ENCODE measurements at regions not wholly inside any gene's neighbourhood (a gene's known extent, or its start where the extent isn't known, plus 50 kb on each side); places are given as distances from the start of the nearest gene placed in this dataset.

DNA sequence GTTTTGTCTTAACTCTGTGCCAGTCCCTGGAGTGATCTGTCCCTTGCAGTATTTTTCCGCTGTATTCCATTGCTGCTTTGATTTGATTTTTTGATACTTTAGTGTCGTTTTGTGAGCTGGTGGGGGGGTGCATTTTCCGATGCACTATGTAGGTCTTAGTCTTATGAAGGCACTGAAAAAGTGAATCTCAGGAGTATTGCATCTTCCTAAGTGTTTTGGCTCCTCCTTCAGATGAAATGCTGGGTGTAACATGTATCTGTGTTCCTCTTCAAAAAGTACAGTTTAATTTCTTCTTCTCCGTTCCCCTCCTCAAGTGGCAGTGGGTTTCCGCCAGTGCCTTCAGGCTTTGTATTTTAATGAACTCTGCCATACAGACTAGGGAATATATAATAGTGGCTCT is 580.7 kb upstream of the GJE1 start:
- no peaks in the 10 kb centered on the region for H3K79me2 ChIP-seq (ENCODE audit: insufficient read depth, low read length)
- H3K9me3 ChIP-seq (ENCODE audit: insufficient read depth, low read depth, low read length), result no peaks in the 10 kb centered on the region
- H3K4me3 Mint-ChIP-seq (ENCODE audit: unreplicated experiment), result no peak overlapping the region
- no peaks in the 10 kb centered on the region for H3K4me1 ChIP-seq (ENCODE audit: insufficient read depth, low read length)
- no peak overlapping the region for H3K27ac Mint-ChIP-seq (ENCODE audit: unreplicated experiment)
- peaks cover 8% of the 10 kb centered on the region for H3K9me3 Mint-ChIP-seq (ENCODE audit: unreplicated experiment)
- H4K20me1 ChIP-seq (ENCODE audit: insufficient read depth, low read length), result no peaks in the 10 kb centered on the region
- FAIRE-seq, result no peak
- no peak for DNase-seq (ENCODE audit: low read depth)
- no peaks in the 10 kb centered on the region for H3K36me3 ChIP-seq (ENCODE audit: insufficient read depth, low read length)
- TF ChIP-seq EZH2 (IDR thresholded peaks at IDR 0.05; ENCODE audit: insufficient read depth, low read length), result no peak
- TF ChIP-seq, protein P1, sequence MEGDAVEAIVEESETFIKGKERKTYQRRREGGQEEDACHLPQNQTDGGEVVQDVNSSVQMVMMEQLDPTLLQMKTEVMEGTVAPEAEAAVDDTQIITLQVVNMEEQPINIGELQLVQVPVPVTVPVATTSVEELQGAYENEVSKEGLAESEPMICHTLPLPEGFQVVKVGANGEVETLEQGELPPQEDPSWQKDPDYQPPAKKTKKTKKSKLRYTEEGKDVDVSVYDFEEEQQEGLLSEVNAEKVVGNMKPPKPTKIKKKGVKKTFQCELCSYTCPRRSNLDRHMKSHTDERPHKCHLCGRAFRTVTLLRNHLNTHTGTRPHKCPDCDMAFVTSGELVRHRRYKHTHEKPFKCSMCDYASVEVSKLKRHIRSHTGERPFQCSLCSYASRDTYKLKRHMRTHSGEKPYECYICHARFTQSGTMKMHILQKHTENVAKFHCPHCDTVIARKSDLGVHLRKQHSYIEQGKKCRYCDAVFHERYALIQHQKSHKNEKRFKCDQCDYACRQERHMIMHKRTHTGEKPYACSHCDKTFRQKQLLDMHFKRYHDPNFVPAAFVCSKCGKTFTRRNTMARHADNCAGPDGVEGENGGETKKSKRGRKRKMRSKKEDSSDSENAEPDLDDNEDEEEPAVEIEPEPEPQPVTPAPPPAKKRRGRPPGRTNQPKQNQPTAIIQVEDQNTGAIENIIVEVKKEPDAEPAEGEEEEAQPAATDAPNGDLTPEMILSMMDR (IDR thresholded peaks at IDR 0.05; ENCODE audit: insufficient read depth, low read depth, low read length), result no peak
- H3K27me3 ChIP-seq (ENCODE audit: insufficient read depth, low read length), result no peaks in the 10 kb centered on the region
- H3K4me3 ChIP-seq (ENCODE audit: insufficient read depth, low read depth, low read length), result no peak overlapping the region
- H3K4me1 Mint-ChIP-seq (ENCODE audit: low read depth, unreplicated experiment), result peaks cover 6% of the 10 kb centered on the region
- H3K4me2 ChIP-seq (ENCODE audit: low read length), result peak overlapping the region; percentile 37
- H3K36me3 Mint-ChIP-seq (ENCODE audit: low read depth, unreplicated experiment), result peaks cover 2% of the 10 kb centered on the region
- no peaks in the 10 kb centered on the region for H3K27me3 Mint-ChIP-seq (ENCODE audit: low read depth, unreplicated experiment)
- no peak overlapping the region for H3K9ac ChIP-seq (ENCODE audit: low read length)
- no peak overlapping the region for H2AFZ ChIP-seq (ENCODE audit: low read depth, low read length)
- H3K27ac ChIP-seq (ENCODE audit: low read depth, low read length), result no peak overlapping the region

DNA sequence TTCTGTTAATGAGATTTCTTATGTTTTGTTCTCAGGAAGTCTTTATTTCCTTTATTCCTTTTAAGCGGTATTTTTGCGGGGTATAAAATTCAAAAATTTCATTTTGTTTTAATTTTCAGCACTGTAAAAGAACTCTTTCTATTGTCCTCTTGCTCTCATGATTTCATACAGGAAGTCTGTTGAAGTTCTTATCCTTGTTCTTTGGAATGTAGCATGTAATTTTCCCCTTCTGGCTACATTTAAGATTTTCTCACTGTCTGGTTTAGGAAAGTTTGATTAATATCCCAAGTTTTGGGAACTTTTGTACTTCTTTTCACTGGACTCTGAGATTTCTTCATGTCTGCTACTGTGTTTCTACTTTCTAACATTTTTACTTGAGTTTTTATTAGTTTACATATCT is 581.4 kb upstream of the GJE1 start:
- Histone ChIP-seq H3K27ac (ENCODE audit: low read depth, low read length) (no peak overlapping the region), H4K20me1 (ENCODE audit: insufficient read depth, low read length) (no peaks in the 10 kb centered on the region), H3K4me1 (ENCODE audit: insufficient read depth, low read length) (no peaks in the 10 kb centered on the region), H3K9ac (ENCODE audit: low read length) (no peak overlapping the region), H3K4me3 (ENCODE audit: insufficient read depth, low read depth, low read length) (no peak overlapping the region), H3K79me2 (ENCODE audit: insufficient read depth, low read length) (no peaks in the 10 kb centered on the region), H3K36me3 (ENCODE audit: insufficient read depth, low read length) (no peaks in the 10 kb centered on the region), H3K4me2 (ENCODE audit: low read length) (no peak overlapping the region), H3K27me3 (ENCODE audit: insufficient read depth, low read length) (no peaks in the 10 kb centered on the region), H3K9me3 (ENCODE audit: insufficient read depth, low read depth, low read length) (no peaks in the 10 kb centered on the region), H2AFZ (ENCODE audit: low read depth, low read length) (no peak overlapping the region)
- Mint-ChIP-seq H3K4me3 (ENCODE audit: unreplicated experiment) (no peak overlapping the region), H3K4me1 (ENCODE audit: low read depth, unreplicated experiment) (peaks cover 6% of the 10 kb centered on the region), H3K27ac (ENCODE audit: unreplicated experiment) (no peak overlapping the region), H3K36me3 (ENCODE audit: low read depth, unreplicated experiment) (peaks cover 2% of the 10 kb centered on the region), H3K27me3 (ENCODE audit: low read depth, unreplicated experiment) (no peaks in the 10 kb centered on the region), H3K9me3 (ENCODE audit: unreplicated experiment) (peaks cover 8% of the 10 kb centered on the region)
- no peak for DNase-seq (ENCODE audit: low read depth)
- TF ChIP-seq, protein P1 (IDR thresholded peaks at IDR 0.05; ENCODE audit: insufficient read depth, low read depth, low read length), result no peak
- no peak for TF ChIP-seq EZH2 (IDR thresholded peaks at IDR 0.05; ENCODE audit: insufficient read depth, low read length)
- no peak for FAIRE-seq

DNA sequence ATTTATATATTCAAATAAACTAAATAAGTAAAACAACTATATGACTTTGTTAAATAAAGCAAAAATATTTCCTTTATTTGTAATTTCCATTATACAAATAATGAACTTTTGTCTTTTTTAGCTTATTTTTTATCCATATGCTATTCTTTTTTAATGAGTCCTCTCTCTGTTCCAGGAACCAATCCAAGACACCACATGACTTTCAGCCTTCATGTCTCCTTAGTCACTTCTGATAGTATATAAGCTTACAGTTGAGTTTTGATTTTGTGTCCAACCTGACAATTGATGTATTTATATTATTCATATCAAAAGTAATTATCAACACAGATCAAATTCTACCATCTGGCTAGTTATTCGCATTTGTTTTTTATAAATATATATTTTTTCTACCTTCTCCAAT is 582.3 kb upstream of the GJE1 start:
- Histone ChIP-seq H2AFZ (ENCODE audit: low read depth, low read length) (no peak overlapping the region), H3K27ac (ENCODE audit: low read depth, low read length) (no peak overlapping the region), H3K27me3 (ENCODE audit: insufficient read depth, low read length) (no peaks in the 10 kb centered on the region), H3K9me3 (ENCODE audit: insufficient read depth, low read depth, low read length) (no peaks in the 10 kb centered on the region), H3K4me2 (ENCODE audit: low read length) (no peak overlapping the region), H3K9ac (ENCODE audit: low read length) (no peak overlapping the region), H3K4me3 (ENCODE audit: insufficient read depth, low read depth, low read length) (no peak overlapping the region), H4K20me1 (ENCODE audit: insufficient read depth, low read length) (no peaks in the 10 kb centered on the region), H3K36me3 (ENCODE audit: insufficient read depth, low read length) (no peaks in the 10 kb centered on the region), H3K4me1 (ENCODE audit: insufficient read depth, low read length) (no peaks in the 10 kb centered on the region), H3K79me2 (ENCODE audit: insufficient read depth, low read length) (no peaks in the 10 kb centered on the region)
- peaks cover 2% of the 10 kb centered on the region for H3K36me3 Mint-ChIP-seq (ENCODE audit: low read depth, unreplicated experiment)
- FAIRE-seq, result no peak
- no peak for DNase-seq (ENCODE audit: low read depth)
- no peaks in the 10 kb centered on the region for H3K27me3 Mint-ChIP-seq (ENCODE audit: low read depth, unreplicated experiment)
- H3K9me3 Mint-ChIP-seq (ENCODE audit: unreplicated experiment), result peaks cover 8% of the 10 kb centered on the region
- H3K4me3 Mint-ChIP-seq (ENCODE audit: unreplicated experiment), result no peak overlapping the region
- no peak overlapping the region for H3K27ac Mint-ChIP-seq (ENCODE audit: unreplicated experiment)
- TF ChIP-seq, protein P1 (IDR thresholded peaks at IDR 0.05; ENCODE audit: insufficient read depth, low read depth, low read length), result no peak
- TF ChIP-seq EZH2 (IDR thresholded peaks at IDR 0.05; ENCODE audit: insufficient read depth, low read length), result no peak
- peaks cover 6% of the 10 kb centered on the region for H3K4me1 Mint-ChIP-seq (ENCODE audit: low read depth, unreplicated experiment)
